ENCODE measurements at regions not wholly inside any gene's neighbourhood (a gene's known extent, or its start where the extent isn't known, plus 50 kb on each side); places are given as distances from the start of the nearest gene placed in this dataset.
"Not testable (repeated sequence)": the region's sequence is repeated elsewhere in the genome, so short reads cannot be mapped to it uniquely, and the experiment has no call there.

GRCh38 chr3:29181872-29182271 lies 99.0 kb upstream of the RBMS3 start:
- H3K36me3 ChIP-seq (ENCODE audit: insufficient read depth, low read length), result no peaks in the 10 kb centered on the region
- H3K4me3 ChIP-seq (ENCODE audit: low read depth, low read length, poor library complexity, severe bottlenecking), result no peak overlapping the region
- BruUV-seq (replicated peaks), result no TSS peak
- DNase-seq (ENCODE audit: low spot score), result no peak
- H3K9me3 ChIP-seq (ENCODE audit: low read length), result no peaks in the 10 kb centered on the region
- intact Hi-C loops (cut with micrococcal nuclease; ENCODE audit: unreplicated experiment), result no loop called here
- no peaks in the 10 kb centered on the region for H3K79me2 ChIP-seq (ENCODE audit: insufficient read depth, low read depth, low read length)
- H4K20me1 ChIP-seq (ENCODE audit: insufficient read depth, low read length), result no peaks in the 10 kb centered on the region
- no peak overlapping the region for H2AFZ ChIP-seq (ENCODE audit: low read length)
- no peak overlapping the region for H3K4me2 ChIP-seq (ENCODE audit: low read length)
- no peak for TF ChIP-seq EZH2phosphoT487 (IDR thresholded peaks at IDR 0.05; ENCODE audit: borderline replicate concordance, low read depth, low read length)
- TF ChIP-seq, protein P1, sequence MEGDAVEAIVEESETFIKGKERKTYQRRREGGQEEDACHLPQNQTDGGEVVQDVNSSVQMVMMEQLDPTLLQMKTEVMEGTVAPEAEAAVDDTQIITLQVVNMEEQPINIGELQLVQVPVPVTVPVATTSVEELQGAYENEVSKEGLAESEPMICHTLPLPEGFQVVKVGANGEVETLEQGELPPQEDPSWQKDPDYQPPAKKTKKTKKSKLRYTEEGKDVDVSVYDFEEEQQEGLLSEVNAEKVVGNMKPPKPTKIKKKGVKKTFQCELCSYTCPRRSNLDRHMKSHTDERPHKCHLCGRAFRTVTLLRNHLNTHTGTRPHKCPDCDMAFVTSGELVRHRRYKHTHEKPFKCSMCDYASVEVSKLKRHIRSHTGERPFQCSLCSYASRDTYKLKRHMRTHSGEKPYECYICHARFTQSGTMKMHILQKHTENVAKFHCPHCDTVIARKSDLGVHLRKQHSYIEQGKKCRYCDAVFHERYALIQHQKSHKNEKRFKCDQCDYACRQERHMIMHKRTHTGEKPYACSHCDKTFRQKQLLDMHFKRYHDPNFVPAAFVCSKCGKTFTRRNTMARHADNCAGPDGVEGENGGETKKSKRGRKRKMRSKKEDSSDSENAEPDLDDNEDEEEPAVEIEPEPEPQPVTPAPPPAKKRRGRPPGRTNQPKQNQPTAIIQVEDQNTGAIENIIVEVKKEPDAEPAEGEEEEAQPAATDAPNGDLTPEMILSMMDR (conservative IDR thresholded peaks at IDR 0.05; ENCODE audit: low read length), result no peak
- CTCF ChIA-PET (ENCODE audit: unreplicated experiment), result no interaction called here
- H3K4me1 ChIP-seq (ENCODE audit: insufficient read depth, low read length, poor library complexity, severe bottlenecking), result no peaks in the 10 kb centered on the region
- H3K27ac ChIP-seq (ENCODE audit: low read depth, low read length, poor library complexity, severe bottlenecking), result no peak overlapping the region
- no peaks in the 10 kb centered on the region for H3K9me2 ChIP-seq (ENCODE audit: insufficient read depth, low read length)
- POLR2A ChIA-PET, result no interaction called here

- POLR2A ChIA-PET; H3K4me1 ChIP-seq (ENCODE audit: insufficient read depth, low read length, poor library complexity, severe bottlenecking); H3K4me3 ChIP-seq (ENCODE audit: low read depth, low read length, poor library complexity, severe bottlenecking); H3K79me2 ChIP-seq (ENCODE audit: insufficient read depth, low read depth, low read length); H3K4me2 ChIP-seq (ENCODE audit: low read length); BruUV-seq (replicated peaks); H2AFZ ChIP-seq (ENCODE audit: low read length); H3K9me2 ChIP-seq (ENCODE audit: insufficient read depth, low read length); intact Hi-C loops (cut with micrococcal nuclease; ENCODE audit: unreplicated experiment); H3K9me3 ChIP-seq (ENCODE audit: low read length); DNase-seq (ENCODE audit: low spot score); H3K27ac ChIP-seq (ENCODE audit: low read depth, low read length, poor library complexity, severe bottlenecking); H4K20me1 ChIP-seq (ENCODE audit: insufficient read depth, low read length); CTCF ChIA-PET (ENCODE audit: unreplicated experiment); H3K36me3 ChIP-seq (ENCODE audit: insufficient read depth, low read length): not testable (repeated sequence)
Measured at GRCh38 chr3:29182828-29183227, 98.0 kb upstream of the RBMS3 start.

DNA sequence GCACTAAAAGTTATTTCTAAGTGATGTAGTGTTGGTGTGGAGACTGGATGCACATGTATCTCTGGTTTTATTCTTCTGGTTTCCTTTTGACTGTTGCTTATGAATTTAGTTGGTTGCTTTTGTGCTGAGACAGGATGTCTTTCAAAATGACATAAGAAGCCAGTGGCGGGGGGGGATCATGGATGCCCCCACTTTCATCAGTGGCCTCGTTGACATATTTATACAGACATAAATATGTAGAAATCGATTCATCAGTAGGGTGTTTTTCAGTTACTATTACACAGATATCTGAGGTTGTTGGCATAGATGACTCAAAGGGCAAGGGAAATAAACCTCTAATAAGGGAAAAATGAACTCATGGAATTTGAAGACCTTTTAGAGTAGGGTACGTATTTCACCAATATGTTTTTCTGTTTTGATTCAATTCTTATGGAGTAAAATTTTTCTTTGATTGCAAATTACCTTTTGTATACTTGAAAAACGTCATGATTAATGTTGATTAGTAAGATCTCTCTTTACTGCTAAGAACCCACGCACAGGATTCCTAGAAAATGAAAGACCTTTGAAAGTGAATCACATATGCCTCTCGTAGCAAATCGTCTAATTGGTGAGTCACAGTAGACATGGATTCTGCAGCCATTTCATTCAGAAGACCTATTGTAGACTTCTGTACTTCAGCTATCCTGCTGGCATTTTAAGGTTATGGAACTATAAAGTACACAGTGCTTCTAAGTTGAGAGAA lies 97.4 kb upstream of the RBMS3 start:
- no peaks in the 10 kb centered on the region for H3K79me2 ChIP-seq (ENCODE audit: insufficient read depth, low read depth, low read length)
- H3K4me2 ChIP-seq (ENCODE audit: low read length), result no peak overlapping the region
- no peak for DNase-seq (ENCODE audit: low spot score)
- no peaks in the 10 kb centered on the region for H3K4me1 ChIP-seq (ENCODE audit: insufficient read depth, low read length, poor library complexity, severe bottlenecking)
- H2AFZ ChIP-seq (ENCODE audit: low read length), result no peak overlapping the region
- no peaks in the 10 kb centered on the region for H3K9me3 ChIP-seq (ENCODE audit: low read length)
- no TSS peak for BruUV-seq (replicated peaks)
- H3K27ac ChIP-seq (ENCODE audit: low read depth, low read length, poor library complexity, severe bottlenecking), result no peak overlapping the region
- H3K9me2 ChIP-seq (ENCODE audit: insufficient read depth, low read length), result no peaks in the 10 kb centered on the region
- intact Hi-C loops (cut with micrococcal nuclease; ENCODE audit: unreplicated experiment), result no loop called here
- no peaks in the 10 kb centered on the region for H3K36me3 ChIP-seq (ENCODE audit: insufficient read depth, low read length)
- CTCF ChIA-PET (ENCODE audit: unreplicated experiment), result no interaction called here
- TF ChIP-seq, protein P1 (conservative IDR thresholded peaks at IDR 0.05; ENCODE audit: low read length), result no peak
- TF ChIP-seq EZH2phosphoT487 (IDR thresholded peaks at IDR 0.05; ENCODE audit: borderline replicate concordance, low read depth, low read length), result no peak
- no peak overlapping the region for H3K4me3 ChIP-seq (ENCODE audit: low read depth, low read length, poor library complexity, severe bottlenecking)
- POLR2A ChIA-PET, result no interaction called here
- no peaks in the 10 kb centered on the region for H4K20me1 ChIP-seq (ENCODE audit: insufficient read depth, low read length)

All from OCI-LY7 (cell line).